Osteoblast (primary cell): ENCODE measurements at regions not wholly inside any gene's neighbourhood (a gene's known extent, or its start where the extent isn't known, plus 50 kb on each side); places are given as distances from the start of the nearest gene placed in this dataset.
A peak's percentile ranks its signal among the peaks of the same experiment; 100 is the strongest.

Experiments
- DNase-seq: peaks from one replicate; pipeline ENCODE4 v3.0.0; 2011; ENCODE audit warnings: low spot score, mixed read lengths; ENCODE audit not compliant: insufficient read length; ENCODE audit errors: missing footprints
- H2AFZ ChIP-seq: 2 replicates; pipeline ENCODE4 v1.6.0; 2011; ENCODE audit warnings: mild to moderate bottlenecking, low read length
- H3K27ac ChIP-seq: 2 replicates; pipeline ENCODE4 v1.5.1; 2011; ENCODE audit warnings: mild to moderate bottlenecking, low read depth, low read length, moderate library complexity
- H3K27me3 ChIP-seq: 2 replicates; pipeline ENCODE4 v1.6.0; 2012; ENCODE audit warnings: mild to moderate bottlenecking, control low read depth, inconsistent platforms, low read length, moderate library complexity; ENCODE audit not compliant: insufficient read depth
- H3K36me3 ChIP-seq: 2 replicates; pipeline ENCODE4 v1.5.1; 2011; ENCODE audit warnings: mild to moderate bottlenecking, low read length, control low read depth, moderate library complexity; ENCODE audit not compliant: insufficient read depth
- H3K4me1 ChIP-seq: 2 replicates; pipeline ENCODE4 v1.5.1; 2011; ENCODE audit warnings: mild to moderate bottlenecking, low read length, control low read depth, moderate library complexity; ENCODE audit not compliant: insufficient read depth
- H3K4me2 ChIP-seq: 2 replicates; pipeline ENCODE4 v1.6.0; 2011; ENCODE audit warnings: mild to moderate bottlenecking, low read length; ENCODE audit not compliant: insufficient read depth
- H3K4me3 ChIP-seq: fragments of 200-600 bp; sonication (generic); 3 replicates; pipeline ENCODE4 v1.5.1; 2012; ENCODE audit warnings: mild to moderate bottlenecking, low read length, inconsistent platforms; ENCODE audit not compliant: insufficient read depth
- H3K79me2 ChIP-seq: 2 replicates; pipeline ENCODE4 v1.6.0; 2012; ENCODE audit warnings: mild to moderate bottlenecking, low read length, control low read depth, inconsistent platforms; ENCODE audit not compliant: insufficient read depth
- H3K9me3 ChIP-seq: 2 replicates; pipeline ENCODE4 v1.5.1; 2011; ENCODE audit warnings: low read depth, low read length, control low read depth
- H4K20me1 ChIP-seq: 2 replicates; pipeline ENCODE4 v1.6.0; 2012; ENCODE audit warnings: mild to moderate bottlenecking, low read length, control low read depth; ENCODE audit not compliant: insufficient read depth
- TF ChIP-seq, protein P1 (sequence below): IDR thresholded peaks from 2 replicates; pipeline ENCODE4 v1.5.1; 2011; ENCODE audit warnings: mild to moderate bottlenecking, low read depth, low read length, moderate library complexity; ENCODE audit errors: extremely low read depth

DNA sequence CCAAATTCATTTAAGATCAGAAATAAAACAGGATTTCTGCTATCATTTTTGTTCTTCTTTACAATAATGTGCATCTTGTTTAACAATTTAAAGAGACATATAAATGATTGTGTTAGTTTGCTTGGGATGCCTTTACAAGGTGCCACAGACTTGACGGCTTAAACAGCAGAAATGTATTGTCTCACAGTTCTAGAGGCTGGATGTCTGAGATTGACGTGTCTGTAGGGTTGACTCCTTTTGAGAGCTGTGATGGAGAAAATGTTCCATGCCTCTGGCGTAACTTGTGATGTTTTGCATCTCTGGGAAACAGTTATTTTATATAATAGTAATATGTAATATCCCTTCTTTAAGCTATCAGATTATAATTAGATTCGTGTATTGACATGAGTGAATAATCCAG lies 1091.6 kb upstream of the PRMT6 start:
- Histone ChIP-seq H3K9me3 (no peaks in the 10 kb centered on the region), H3K4me2 (no peak overlapping the region), H3K4me1 (no peaks in the 10 kb centered on the region), H2AFZ (no peak overlapping the region), H3K27me3 (no peaks in the 10 kb centered on the region), H3K36me3 (no peaks in the 10 kb centered on the region), H3K79me2 (no peaks in the 10 kb centered on the region), H4K20me1 (no peaks in the 10 kb centered on the region), H3K27ac (no peak overlapping the region), H3K4me3 (no peak overlapping the region)
- TF ChIP-seq, protein P1, sequence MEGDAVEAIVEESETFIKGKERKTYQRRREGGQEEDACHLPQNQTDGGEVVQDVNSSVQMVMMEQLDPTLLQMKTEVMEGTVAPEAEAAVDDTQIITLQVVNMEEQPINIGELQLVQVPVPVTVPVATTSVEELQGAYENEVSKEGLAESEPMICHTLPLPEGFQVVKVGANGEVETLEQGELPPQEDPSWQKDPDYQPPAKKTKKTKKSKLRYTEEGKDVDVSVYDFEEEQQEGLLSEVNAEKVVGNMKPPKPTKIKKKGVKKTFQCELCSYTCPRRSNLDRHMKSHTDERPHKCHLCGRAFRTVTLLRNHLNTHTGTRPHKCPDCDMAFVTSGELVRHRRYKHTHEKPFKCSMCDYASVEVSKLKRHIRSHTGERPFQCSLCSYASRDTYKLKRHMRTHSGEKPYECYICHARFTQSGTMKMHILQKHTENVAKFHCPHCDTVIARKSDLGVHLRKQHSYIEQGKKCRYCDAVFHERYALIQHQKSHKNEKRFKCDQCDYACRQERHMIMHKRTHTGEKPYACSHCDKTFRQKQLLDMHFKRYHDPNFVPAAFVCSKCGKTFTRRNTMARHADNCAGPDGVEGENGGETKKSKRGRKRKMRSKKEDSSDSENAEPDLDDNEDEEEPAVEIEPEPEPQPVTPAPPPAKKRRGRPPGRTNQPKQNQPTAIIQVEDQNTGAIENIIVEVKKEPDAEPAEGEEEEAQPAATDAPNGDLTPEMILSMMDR, result no peak
- DNase-seq, result no peak

DNA sequence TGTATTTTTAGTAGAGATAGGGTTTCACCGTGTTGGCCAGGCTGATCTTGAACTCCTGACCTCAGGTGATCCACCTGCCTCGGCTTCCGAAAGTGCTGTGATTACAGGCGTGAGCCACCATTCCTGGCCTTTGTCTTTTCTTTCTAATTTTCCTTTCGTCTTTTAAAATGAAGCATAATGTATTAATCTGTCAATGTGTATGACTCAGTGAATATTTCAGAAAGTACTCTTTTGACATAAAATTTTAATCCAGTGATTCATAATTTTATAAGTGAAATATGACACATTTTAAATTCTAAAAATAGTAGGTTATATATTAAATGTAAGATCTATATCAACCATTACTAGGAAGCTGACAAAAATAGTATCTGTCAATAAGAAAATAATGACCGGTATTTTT lies 1059.0 kb upstream of the PRMT6 start:
- H3K36me3 ChIP-seq, result no peaks in the 10 kb centered on the region
- no peaks in the 10 kb centered on the region for H3K27me3 ChIP-seq
- no peaks in the 10 kb centered on the region for H3K9me3 ChIP-seq
- H3K79me2 ChIP-seq, result no peaks in the 10 kb centered on the region
- no peak overlapping the region for H2AFZ ChIP-seq
- no peak overlapping the region for H3K4me2 ChIP-seq
- no peak for DNase-seq
- H3K4me1 ChIP-seq, result no peaks in the 10 kb centered on the region
- H3K27ac ChIP-seq, result no peak overlapping the region
- TF ChIP-seq, protein P1, result no peak
- H3K4me3 ChIP-seq, result no peak overlapping the region
- H4K20me1 ChIP-seq, result no peaks in the 10 kb centered on the region

DNA sequence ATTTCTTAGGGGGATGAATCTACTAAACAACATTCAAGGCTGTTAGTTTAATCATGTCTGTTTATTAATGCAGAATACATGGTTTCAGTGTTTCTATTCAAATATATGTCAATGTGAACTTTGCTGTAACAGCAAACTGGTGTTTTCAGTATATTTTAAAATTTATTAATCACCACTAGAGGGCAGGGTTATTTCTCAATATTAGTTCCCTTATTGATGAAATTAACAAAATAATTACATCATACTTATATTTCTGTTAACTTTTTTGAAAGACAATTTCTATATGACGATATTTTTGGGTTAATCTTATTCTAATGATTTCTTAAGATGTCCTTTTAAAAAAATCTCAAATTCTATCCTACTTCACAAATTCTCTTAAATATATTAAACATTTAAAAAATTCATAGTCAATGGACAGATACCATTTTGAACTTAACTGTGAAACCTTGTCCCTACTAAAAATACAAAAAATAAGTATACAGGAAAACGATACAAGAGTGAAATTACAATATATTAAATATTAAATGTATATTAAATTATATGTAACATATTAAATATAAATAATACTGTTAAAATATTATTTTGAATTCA lies 1034.1 kb upstream of the PRMT6 start:
- no peaks in the 10 kb centered on the region for H3K79me2 ChIP-seq
- H3K4me3 ChIP-seq, result no peak overlapping the region
- no peaks in the 10 kb centered on the region for H4K20me1 ChIP-seq
- H3K27ac ChIP-seq, result no peak overlapping the region
- no peaks in the 10 kb centered on the region for H3K36me3 ChIP-seq
- TF ChIP-seq, protein P1, result peak; percentile 23
- DNase-seq, result peak; percentile 9
- no peaks in the 10 kb centered on the region for H3K9me3 ChIP-seq
- H3K27me3 ChIP-seq, result no peaks in the 10 kb centered on the region
- H2AFZ ChIP-seq, result no peak overlapping the region
- no peak overlapping the region for H3K4me2 ChIP-seq
- H3K4me1 ChIP-seq, result no peaks in the 10 kb centered on the region

DNA sequence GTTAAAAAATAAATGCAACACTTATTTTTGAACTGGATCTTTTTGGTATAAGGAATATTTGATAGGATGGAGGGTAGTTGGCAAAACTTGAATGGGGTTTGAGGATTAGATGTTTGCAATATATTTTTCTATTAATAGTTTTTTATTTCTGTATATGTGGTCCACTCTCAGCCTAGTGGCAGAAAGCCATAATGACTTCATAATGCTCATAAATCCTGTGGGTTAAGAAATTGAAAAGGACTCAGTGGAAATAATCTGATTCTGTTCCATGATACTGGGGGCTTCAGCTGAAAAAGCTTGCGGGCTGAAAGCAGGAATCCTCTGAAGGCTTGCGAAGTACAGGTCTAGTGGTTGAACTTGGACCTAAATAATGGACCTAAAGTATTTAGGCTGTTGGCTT lies 1028.6 kb upstream of the PRMT6 start:
- H3K27ac ChIP-seq, result no peak overlapping the region
- no peaks in the 10 kb centered on the region for H3K9me3 ChIP-seq
- TF ChIP-seq, protein P1, result no peak
- no peaks in the 10 kb centered on the region for H4K20me1 ChIP-seq
- no peaks in the 10 kb centered on the region for H3K36me3 ChIP-seq
- H3K79me2 ChIP-seq, result no peaks in the 10 kb centered on the region
- H3K4me3 ChIP-seq, result no peak overlapping the region
- H3K27me3 ChIP-seq, result no peaks in the 10 kb centered on the region
- H3K4me2 ChIP-seq, result no peak overlapping the region
- DNase-seq, result no peak
- H2AFZ ChIP-seq, result no peak overlapping the region
- no peaks in the 10 kb centered on the region for H3K4me1 ChIP-seq
